ENCODE measurements at regions not wholly inside any gene's neighbourhood (a gene's known extent, or its start where the extent isn't known, plus 50 kb on each side); places are given as distances from the start of the nearest gene placed in this dataset.

DNA sequence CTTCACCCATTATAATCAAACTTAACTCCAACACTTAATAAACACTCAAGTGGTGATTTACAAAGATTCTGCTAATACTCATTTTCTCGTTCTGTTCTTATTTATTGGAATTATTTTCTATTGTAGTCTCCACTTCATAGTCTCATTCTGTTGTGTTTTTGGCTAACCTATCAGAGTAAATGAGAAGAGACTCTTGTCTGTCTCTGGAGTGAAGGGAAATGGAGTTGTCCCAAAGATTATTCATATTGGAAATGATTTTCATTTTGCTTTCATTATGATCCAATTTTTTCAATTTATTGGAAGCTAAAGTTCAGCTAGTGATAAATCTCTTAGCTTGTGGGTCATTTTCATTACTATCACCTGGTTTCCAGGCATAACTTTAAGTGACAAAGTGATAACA is 454.9 kb upstream of the JAG1 start:
- Histone ChIP-seq H3K18ac (ENCODE audit: extremely low read depth, low read length) (no peak overlapping the region), H3K9ac (replicated peaks in 1 of 4; ENCODE audit: extremely low read depth in 1 of 4, low read depth in 3 of 4, low read length in 3 of 4) (no peak overlapping the region), H3K4ac (replicated peaks; ENCODE audit: insufficient read length, low read depth, low read length) (no peak overlapping the region), H3K79me2 (ENCODE audit: control insufficient read depth in 1 of 2, insufficient read depth in 2 of 2, low read length in 2 of 2) (no peaks in the 10 kb centered on the region), H3K23ac (ENCODE audit: insufficient read length) (no peak overlapping the region), H2AFZ (ENCODE audit: low read length) (no peak overlapping the region), H3K56ac (replicated peaks; ENCODE audit: insufficient read length, low read depth, low read length) (no peak overlapping the region), H2BK5ac (ENCODE audit: low read depth, low read length) (no peak overlapping the region), H3K36me3 (ENCODE audit: control insufficient read depth in 2 of 4, insufficient read depth in 4 of 4, low read length in 3 of 4) (no peaks in the 10 kb centered on the region), H3K4me3 (ENCODE audit: extremely low read depth in 1 of 4, insufficient read depth in 2 of 4, low read depth in 3 of 4, low read length in 4 of 4) (no peak overlapping the region), H4K91ac (replicated peaks; ENCODE audit: insufficient read length, low read length) (no peak overlapping the region), H3K4me1 (replicated peaks in 1 of 4; ENCODE audit: control insufficient read depth in 3 of 4, insufficient read depth in 4 of 4, low read length in 3 of 4) (no peaks in the 10 kb centered on the region), H3K14ac (ENCODE audit: insufficient read length) (no peak overlapping the region), H2AK5ac (ENCODE audit: low read depth, low read length) (no peak overlapping the region), H2BK15ac (ENCODE audit: low read length) (no peak overlapping the region), H3K27me3 (replicated peaks in 1 of 4; ENCODE audit: control insufficient read depth in 3 of 4, extremely low read depth in 1 of 4, insufficient read depth in 3 of 4, low read length in 3 of 4) (no peaks in the 10 kb centered on the region), H3K23me2 (ENCODE audit: low read depth, low read length) (no peaks in the 10 kb centered on the region; the same call in 1 of the 2 replicates), H2BK20ac (ENCODE audit: low read length) (no peak overlapping the region), H2BK12ac (ENCODE audit: low read depth, low read length) (no peak overlapping the region), H4K5ac (ENCODE audit: insufficient read length, low read depth, low read length) (no peak overlapping the region), H3K27ac (ENCODE audit: low read depth, low read length) (no peak overlapping the region), H2BK120ac (replicated peaks; ENCODE audit: low read depth, low read length) (no peak overlapping the region), H3K4me2 (ENCODE audit: insufficient read depth in 1 of 2, low read depth in 2 of 2, low read length in 2 of 2) (no peak overlapping the region), H4K20me1 (replicated peaks in 1 of 2; ENCODE audit: control insufficient read depth in 1 of 2, insufficient read depth in 2 of 2, low read length in 2 of 2) (no peaks in the 10 kb centered on the region), H3K79me1 (ENCODE audit: low read depth, low read length) (no peaks in the 10 kb centered on the region), H4K8ac (ENCODE audit: extremely low read depth, insufficient read depth, low read length) (no peak overlapping the region), H3K9me3 (ENCODE audit: insufficient read depth in 2 of 2, low read depth in 1 of 2, low read length in 1 of 2) (no peaks in the 10 kb centered on the region)
- ChIA-PET CTCF (ENCODE audit: partially characterized antibody) (no interaction called here), POLR2A (ENCODE audit: partially characterized antibody) (no interaction called here)
- DNase-seq (ENCODE audit: low read depth in 1 of 2, low spot score in 2 of 2) = no peak
- FAIRE-seq = no peak
- 91% methylated on average over 1 of the region's 1 CpG; no CpG with 5 or more reads in 1 of the 2 experiments for WGBS, 2 experiments (ENCODE audit: extremely low coverage in 1 of 2, insufficient coverage in 1 of 2, insufficient read length in 1 of 2, insufficient replicate concordance in 2 of 2, low coverage in 1 of 2, low lambda C conversion rate in 2 of 2, missing lambda C conversion rate in 1 of 2)
- TF ChIP-seq, protein P1, sequence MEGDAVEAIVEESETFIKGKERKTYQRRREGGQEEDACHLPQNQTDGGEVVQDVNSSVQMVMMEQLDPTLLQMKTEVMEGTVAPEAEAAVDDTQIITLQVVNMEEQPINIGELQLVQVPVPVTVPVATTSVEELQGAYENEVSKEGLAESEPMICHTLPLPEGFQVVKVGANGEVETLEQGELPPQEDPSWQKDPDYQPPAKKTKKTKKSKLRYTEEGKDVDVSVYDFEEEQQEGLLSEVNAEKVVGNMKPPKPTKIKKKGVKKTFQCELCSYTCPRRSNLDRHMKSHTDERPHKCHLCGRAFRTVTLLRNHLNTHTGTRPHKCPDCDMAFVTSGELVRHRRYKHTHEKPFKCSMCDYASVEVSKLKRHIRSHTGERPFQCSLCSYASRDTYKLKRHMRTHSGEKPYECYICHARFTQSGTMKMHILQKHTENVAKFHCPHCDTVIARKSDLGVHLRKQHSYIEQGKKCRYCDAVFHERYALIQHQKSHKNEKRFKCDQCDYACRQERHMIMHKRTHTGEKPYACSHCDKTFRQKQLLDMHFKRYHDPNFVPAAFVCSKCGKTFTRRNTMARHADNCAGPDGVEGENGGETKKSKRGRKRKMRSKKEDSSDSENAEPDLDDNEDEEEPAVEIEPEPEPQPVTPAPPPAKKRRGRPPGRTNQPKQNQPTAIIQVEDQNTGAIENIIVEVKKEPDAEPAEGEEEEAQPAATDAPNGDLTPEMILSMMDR (IDR thresholded peaks at IDR 0.05; ENCODE audit: control extremely low read depth in 1 of 3, insufficient read depth in 1 of 3, low read depth in 1 of 3, low read length in 3 of 3) = no peak
- TF ChIP-seq KDM1A (IDR thresholded peaks at IDR 0.05; ENCODE audit: borderline replicate concordance, low read length) (no peak), TBP (IDR thresholded peaks at IDR 0.05; ENCODE audit: low read depth, low read length) (no peak), RNF2 (IDR thresholded peaks at IDR 0.05; ENCODE audit: borderline replicate concordance, low read depth, low read length, missing control alignments, poor library complexity, severe bottlenecking) (no peak), CREB1 (IDR thresholded peaks at IDR 0.05) (no peak), SP1 (IDR thresholded peaks at IDR 0.05; ENCODE audit: low read depth, low read length) (no peak), TAF1 (IDR thresholded peaks at IDR 0.05; ENCODE audit: low read depth, low read length) (no peak), YY1 (IDR thresholded peaks at IDR 0.05; ENCODE audit: low read depth, low read length) (no peak), ZNF274 (IDR thresholded peaks at IDR 0.05; ENCODE audit: borderline replicate concordance, extremely low read depth, low read length) (no peak)

Data from H1 (cell line).